ENCODE measurements at regions not wholly inside any gene's neighbourhood (a gene's known extent, or its start where the extent isn't known, plus 50 kb on each side); places are given as distances from the start of the nearest gene placed in this dataset.

- no peak for DNase-seq
Measured at GRCh38 chr2:189372688-189373257, 68.5 kb upstream of the WDR75 start.

- DNase-seq: no peak
Measured at GRCh38 chr2:189374481-189374880, 66.8 kb upstream of the WDR75 start.

DNA sequence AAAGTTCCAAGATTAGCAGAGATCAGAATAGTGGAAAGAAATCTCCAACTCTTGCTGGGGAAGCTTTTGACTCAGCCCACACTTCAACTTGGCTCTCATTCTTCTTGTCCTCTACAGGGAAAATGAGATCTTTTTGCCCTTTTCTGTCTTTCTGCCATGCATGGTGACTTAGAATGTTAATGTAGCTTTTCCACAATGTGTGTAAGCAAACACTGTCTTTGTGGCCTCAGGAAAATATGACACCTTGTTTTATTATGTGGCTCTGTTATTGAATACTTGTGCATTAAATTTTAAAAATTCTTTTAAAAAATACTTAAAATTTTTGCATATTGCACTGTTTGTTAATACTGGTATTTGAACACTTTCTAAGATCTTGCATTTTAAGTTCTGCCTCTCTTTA lies 65.4 kb upstream of the WDR75 start:
- no peak for DNase-seq

DNA sequence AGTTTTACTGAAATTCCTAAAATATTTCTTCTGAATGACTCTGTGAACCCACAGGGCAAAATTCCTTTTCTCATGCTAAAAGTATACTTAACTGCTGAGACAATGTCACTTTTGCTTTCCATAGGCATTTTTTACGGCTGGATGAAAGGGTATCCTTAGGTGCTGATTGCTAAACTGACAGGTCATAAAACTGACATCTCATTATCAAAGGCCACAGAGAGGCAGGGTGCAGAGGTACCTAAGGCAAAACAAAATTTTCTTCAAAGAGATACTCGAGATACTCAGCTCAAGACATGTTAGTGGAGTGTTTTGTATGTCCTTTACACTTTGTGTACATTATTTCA lies 62.0 kb upstream of the WDR75 start:
- no peak for DNase-seq

- no peak for DNase-seq
Measured at GRCh38 chr2:189379731-189380261, 61.5 kb upstream of the WDR75 start.

DNA sequence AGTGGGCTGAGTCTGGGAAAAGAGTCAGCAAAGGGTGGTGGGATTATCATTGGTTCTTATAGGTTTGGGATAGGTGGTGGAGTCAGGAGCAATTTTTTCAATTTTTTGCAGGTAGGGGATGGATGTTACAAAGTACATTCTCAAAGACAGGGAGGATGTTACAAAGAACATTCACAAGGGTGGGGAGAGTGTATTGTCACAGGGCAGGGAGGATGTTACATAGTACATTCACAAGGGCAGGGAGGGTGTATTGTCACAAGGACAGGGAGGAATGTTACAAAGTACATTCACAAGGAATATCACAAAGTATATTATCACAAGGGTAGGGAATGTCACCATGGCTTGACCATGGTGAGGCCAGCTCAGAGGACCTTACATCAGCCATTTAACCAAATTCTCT lies 58.6 kb upstream of the WDR75 start:
- no peak for DNase-seq

- no peak for DNase-seq
Measured at GRCh38 chr2:189386741-189387140, 54.5 kb upstream of the WDR75 start.

DNA sequence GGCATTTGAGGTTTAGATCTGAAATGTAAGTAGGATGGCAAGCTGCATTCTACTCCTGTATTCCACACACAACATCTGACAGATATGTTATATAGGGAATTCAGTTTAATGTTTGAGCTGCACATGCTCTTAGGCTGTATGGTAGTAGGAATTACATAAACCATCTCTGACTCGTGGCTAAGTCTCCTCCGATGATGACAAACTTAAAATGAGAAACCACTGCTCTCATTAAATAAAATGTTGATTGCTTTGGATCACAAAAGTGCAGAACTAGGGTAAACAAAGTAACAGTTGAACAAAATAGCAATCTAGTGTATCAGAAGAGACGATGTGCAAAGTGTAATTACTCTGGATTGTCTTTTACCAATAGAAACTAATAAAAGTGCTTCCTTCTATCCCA lies 50.1 kb upstream of the WDR75 start:
- DNase-seq: no peak

All from CD4-positive, alpha-beta T cell treated with Interleukin-17A for 1 hour (primary cell).